Neutrophil (primary cell): ENCODE measurements at regions not wholly inside any gene's neighbourhood (a gene's known extent, or its start where the extent isn't known, plus 50 kb on each side); places are given as distances from the start of the nearest gene placed in this dataset.

Experiments
- H3K27ac ChIP-seq: fragments of 200-600 bp; sonication (generic); 2 replicates; pipeline ENCODE4 v1.5.1; 2016; ENCODE audit warnings: mild to moderate bottlenecking, moderate library complexity
- H3K27me3 ChIP-seq: fragments of 200-600 bp; sonication (generic); 2 replicates; pipeline ENCODE4 v1.6.0; 2016; ENCODE audit warnings: mild to moderate bottlenecking
- H3K36me3 ChIP-seq: fragments of 200-600 bp; sonication (generic); 2 replicates; pipeline ENCODE4 v1.5.1; 2017
- H3K4me1 ChIP-seq, 2 experiments: fragments of 200-600 bp in 1 of 2; sonication (generic) in 1 of 2; 1 replicate in 1 of 2; 2 replicates in 1 of 2; pipeline versions ENCODE4 v1.5.1 to v1.6.1; 2013 to 2016; ENCODE audit warnings: low read depth in 1 of 2, low read length in 1 of 2, mild to moderate bottlenecking in 1 of 2, moderate library complexity in 1 of 2; ENCODE audit not compliant: control insufficient read depth in 1 of 2, insufficient read depth in 1 of 2
- H3K4me3 ChIP-seq, 2 experiments: fragments of 200-600 bp in 1 of 2; sonication (generic) in 1 of 2; 1 replicate in 1 of 2; 2 replicates in 1 of 2; pipeline ENCODE4 v1.5.1; 2013 to 2016; ENCODE audit warnings: low read depth in 1 of 2, low read length in 1 of 2, mild to moderate bottlenecking in 1 of 2, moderate library complexity in 1 of 2
- H3K9me3 ChIP-seq: fragments of 200-600 bp; sonication (generic); 2 replicates; pipeline ENCODE4 v1.5.1; 2016
- CTCF ChIP-seq: fragments of 200-600 bp; sonication (generic); IDR thresholded peaks from 2 replicates; pipeline ENCODE4 v1.5.1; 2016; ENCODE audit warnings: antibody characterized with exemption

GRCh38 chr11:115871161-115871760 is 367.0 kb upstream of the CADM1 start:
- Histone ChIP-seq H3K4me3 (no peak overlapping the region), H3K27me3 (no peaks in the 10 kb centered on the region), H3K4me1 (peaks cover 0 to 13% of the 10 kb centered on the region in 2 experiments), H3K36me3 (no peaks in the 10 kb centered on the region), H3K9me3 (no peaks in the 10 kb centered on the region), H3K27ac (no peak overlapping the region)
- TF ChIP-seq CTCF = no peak

- no peaks in the 10 kb centered on the region for H3K36me3 ChIP-seq
- no peaks in the 10 kb centered on the region for H3K27me3 ChIP-seq
- no peak overlapping the region for H3K4me3 ChIP-seq
- TF ChIP-seq CTCF = no peak
- no peaks in the 10 kb centered on the region for H3K9me3 ChIP-seq
- H3K4me1 ChIP-seq = peaks cover 0 to 13% of the 10 kb centered on the region in 2 experiments
- no peak overlapping the region for H3K27ac ChIP-seq
Measured at GRCh38 chr11:115869780-115870431, 365.7 kb upstream of the CADM1 start.

GRCh38 chr11:115869131-115869530 is 364.9 kb upstream of the CADM1 start:
- TF ChIP-seq CTCF = no peak
- Histone ChIP-seq H3K4me1 (peaks cover 0 to 13% of the 10 kb centered on the region in 2 experiments), H3K27ac (no peak overlapping the region)

GRCh38 chr11:115860246-115860645 is 356.0 kb upstream of the CADM1 start:
- H3K9me3 ChIP-seq = no peaks in the 10 kb centered on the region
- H3K4me1 ChIP-seq = no peaks in the 10 kb centered on the region
- no peaks in the 10 kb centered on the region for H3K36me3 ChIP-seq
- no peak overlapping the region for H3K4me3 ChIP-seq
- no peak overlapping the region for H3K27ac ChIP-seq
- no peaks in the 10 kb centered on the region for H3K27me3 ChIP-seq
- TF ChIP-seq CTCF = no peak

More at GRCh38 chr11:115869131-115869530, 364.9 kb upstream of the CADM1 start:
- Histone ChIP-seq H3K36me3 (no peaks in the 10 kb centered on the region), H3K9me3 (no peaks in the 10 kb centered on the region), H3K4me3 (no peak overlapping the region), H3K27me3 (no peaks in the 10 kb centered on the region)

GRCh38 chr11:115848611-115849010 is 344.4 kb upstream of the CADM1 start:
- no peak overlapping the region for H3K4me3 ChIP-seq
- H3K9me3 ChIP-seq = no peaks in the 10 kb centered on the region
- no peaks in the 10 kb centered on the region for H3K4me1 ChIP-seq
- H3K27ac ChIP-seq = no peak overlapping the region
- no peak for TF ChIP-seq CTCF
- no peaks in the 10 kb centered on the region for H3K27me3 ChIP-seq
- H3K36me3 ChIP-seq = no peaks in the 10 kb centered on the region
